Keratinocyte (primary cell): ENCODE measurements at regions not wholly inside any gene's neighbourhood (a gene's known extent, or its start where the extent isn't known, plus 50 kb on each side); places are given as distances from the start of the nearest gene placed in this dataset.

Experiments used
- CTCF ChIP-seq, 3 experiments: IDR thresholded peaks in 1 of 3; conservative IDR thresholded peaks in 1 of 3; optimal IDR thresholded peaks in 1 of 3; 2 replicates in 2 of 3; 3 replicates in 1 of 3; pipeline versions ENCODE3 to v1.5.1; 2011; ENCODE audit warnings: low read length in 3 of 3, mild to moderate bottlenecking in 3 of 3, moderate library complexity in 2 of 3, control low read depth in 1 of 3, inconsistent platforms in 1 of 3; ENCODE audit not compliant: insufficient read depth in 2 of 3; ENCODE audit errors: extremely low read depth in 1 of 3
- EZH2 ChIP-seq: IDR thresholded peaks from one replicate; pipeline ENCODE4 v1.6.1; 2012; ENCODE audit warnings: inconsistent platforms, mild to moderate bottlenecking, low read length, moderate library complexity

DNA sequence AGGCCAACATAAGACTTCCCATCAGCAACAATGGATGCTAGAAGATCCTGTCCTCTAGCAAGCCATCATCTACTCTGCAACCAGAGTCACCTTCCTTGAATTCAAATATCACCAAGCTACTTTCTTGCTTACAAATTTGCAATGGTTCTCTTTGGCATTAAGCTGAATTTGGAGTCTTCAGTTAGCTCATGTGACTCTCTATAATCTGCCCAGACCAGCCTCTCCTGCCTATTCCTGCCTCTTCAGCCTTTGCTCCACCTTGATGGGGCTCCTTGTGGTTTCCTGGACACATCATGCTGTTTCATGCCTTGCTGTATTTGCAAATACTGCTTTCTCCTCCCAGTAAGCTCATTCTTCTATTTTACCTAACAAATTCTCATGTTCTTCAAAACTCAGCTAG, 82.3 kb downstream of the RASSF10 start:
- TF ChIP-seq CTCF (optimal IDR thresholded peaks at IDR 0.05 in 1 of 3, IDR thresholded peaks at IDR 0.05 in 1 of 3, conservative IDR thresholded peaks at IDR 0.05 in 1 of 3; ENCODE audit: extremely low read depth in 1 of 3, insufficient read depth in 2 of 3, low read length in 3 of 3) (no peak), EZH2 (no peak)
